HG03520 (cell line): ENCODE measurements at regions not wholly inside any gene's neighbourhood (a gene's known extent, or its start where the extent isn't known, plus 50 kb on each side); places are given as distances from the start of the nearest gene placed in this dataset.

ENCODE experiments used
- ATAC-seq: cut with Tn5 transposase; IDR thresholded peaks from one replicate; pipeline ENCODE4 v1.9.1; 2021; ENCODE audit warnings: mild to moderate bottlenecking, moderate library complexity; ENCODE audit not compliant: unreplicated experiment

DNA sequence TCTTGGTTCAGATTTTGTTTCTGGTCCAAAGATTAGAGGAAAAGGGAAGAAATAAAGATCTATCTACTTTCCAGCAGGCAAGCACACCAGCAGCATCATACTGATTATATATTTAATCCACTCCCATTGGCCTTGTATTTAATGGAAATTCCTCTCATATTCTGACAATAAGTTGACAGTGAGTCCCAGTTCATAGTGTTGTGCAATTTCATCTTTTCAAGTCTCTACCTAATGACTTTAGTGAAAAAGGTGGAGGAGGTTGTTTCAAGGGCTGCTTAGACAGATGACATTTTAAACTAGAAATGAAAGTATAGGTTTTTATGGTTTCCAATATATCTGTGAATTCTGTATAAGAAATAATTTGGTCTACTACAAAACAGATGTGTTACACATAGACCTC, 298.6 kb downstream of the PABPC4L start:
- ATAC-seq, result no peak

DNA sequence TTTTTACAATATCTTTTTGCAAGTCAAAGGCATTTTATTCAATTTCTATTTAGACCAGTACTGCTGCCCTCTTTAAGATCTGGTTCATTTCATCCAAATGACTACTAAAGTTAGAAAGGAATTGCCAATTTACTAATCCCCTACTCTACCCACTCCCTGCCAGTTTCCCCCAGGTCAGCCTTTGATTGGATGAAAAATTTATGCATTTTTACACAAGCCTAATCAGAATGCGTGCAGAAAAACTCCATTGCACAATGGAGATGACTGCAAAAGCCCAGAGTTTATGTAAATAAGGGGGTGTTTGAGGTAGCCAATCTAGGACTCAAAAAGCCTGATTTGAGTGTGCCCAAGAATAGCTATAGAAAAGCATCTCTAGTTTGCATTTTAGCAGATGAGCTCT, 310.6 kb downstream of the PABPC4L start:
- no peak for ATAC-seq

DNA sequence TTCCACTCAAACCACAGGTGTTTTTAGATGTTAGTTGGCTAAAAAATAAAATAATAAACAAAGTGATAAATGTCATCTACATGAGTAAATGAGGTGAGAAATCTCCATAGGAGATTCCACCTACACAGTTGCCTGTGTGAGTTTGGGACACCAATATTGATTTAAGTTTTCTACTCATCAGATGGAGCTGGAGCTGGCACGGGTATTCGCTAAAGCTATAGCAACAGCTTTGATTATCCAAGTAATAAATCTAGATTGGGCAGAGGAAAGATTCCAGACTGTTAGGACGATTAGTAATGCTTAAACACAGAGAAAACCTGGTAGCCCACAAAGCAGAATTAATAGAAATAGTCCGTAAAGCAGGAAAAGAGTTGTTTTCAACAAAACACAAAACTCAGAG, 313.9 kb downstream of the PABPC4L start:
- no peak for ATAC-seq

DNA sequence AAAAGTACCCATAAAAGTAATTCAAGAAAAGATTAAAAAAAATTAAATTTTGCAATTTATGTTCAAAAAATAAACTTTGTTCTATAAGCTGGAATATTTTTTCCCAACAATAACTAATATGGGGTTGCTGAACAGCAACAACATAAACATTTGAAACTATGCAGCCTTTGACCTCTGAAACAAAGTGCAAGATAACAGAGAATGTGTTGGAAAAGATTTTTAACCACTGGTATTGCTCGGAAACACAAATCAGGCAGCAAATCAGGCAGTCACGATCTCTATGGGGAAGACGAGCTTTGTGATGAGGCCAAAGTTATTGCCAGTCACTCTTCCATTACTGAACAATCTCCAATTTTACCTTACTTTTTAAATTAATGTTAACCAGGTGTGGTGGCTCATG, 332.1 kb downstream of the PABPC4L start:
- no peak for ATAC-seq

DNA sequence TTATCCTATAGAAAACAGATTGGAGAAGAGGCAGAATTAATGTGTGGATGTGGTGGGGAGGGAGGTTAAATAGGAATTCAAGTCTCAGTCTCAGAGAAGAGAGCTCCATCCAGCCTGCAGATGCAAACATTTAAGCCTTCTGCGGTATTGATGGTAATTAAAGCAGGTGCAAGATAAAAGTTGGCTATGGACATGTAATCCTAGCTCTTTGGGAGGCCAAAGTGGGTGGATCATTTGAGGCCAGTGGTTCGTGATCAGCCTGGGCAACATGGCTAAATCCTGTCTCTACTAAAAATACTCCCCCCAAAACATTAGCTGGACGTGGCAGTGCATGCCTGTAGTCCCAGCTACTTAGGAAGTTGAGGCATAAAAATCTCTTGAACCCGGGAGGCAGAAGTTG, 332.7 kb downstream of the PABPC4L start:
- no peak for ATAC-seq

DNA sequence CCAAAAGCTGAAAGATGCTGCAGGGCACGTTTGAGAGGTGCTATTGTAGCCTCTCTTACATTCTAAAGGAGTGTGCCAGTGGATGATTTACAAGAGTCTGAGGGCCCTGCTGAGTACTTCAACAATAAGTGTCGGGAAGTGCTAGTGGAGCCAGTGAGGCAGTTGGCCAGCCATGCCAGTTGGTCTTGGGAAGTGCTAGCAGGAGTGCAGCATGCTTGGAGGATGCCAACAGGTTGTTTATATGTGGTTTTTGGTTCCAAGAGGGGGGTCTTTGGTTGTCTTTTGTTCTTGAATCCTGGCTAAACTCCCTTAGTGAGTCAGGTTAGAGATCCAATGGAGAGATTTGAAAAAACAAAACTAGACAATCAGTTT, 335.3 kb downstream of the PABPC4L start:
- ATAC-seq, result no peak

DNA sequence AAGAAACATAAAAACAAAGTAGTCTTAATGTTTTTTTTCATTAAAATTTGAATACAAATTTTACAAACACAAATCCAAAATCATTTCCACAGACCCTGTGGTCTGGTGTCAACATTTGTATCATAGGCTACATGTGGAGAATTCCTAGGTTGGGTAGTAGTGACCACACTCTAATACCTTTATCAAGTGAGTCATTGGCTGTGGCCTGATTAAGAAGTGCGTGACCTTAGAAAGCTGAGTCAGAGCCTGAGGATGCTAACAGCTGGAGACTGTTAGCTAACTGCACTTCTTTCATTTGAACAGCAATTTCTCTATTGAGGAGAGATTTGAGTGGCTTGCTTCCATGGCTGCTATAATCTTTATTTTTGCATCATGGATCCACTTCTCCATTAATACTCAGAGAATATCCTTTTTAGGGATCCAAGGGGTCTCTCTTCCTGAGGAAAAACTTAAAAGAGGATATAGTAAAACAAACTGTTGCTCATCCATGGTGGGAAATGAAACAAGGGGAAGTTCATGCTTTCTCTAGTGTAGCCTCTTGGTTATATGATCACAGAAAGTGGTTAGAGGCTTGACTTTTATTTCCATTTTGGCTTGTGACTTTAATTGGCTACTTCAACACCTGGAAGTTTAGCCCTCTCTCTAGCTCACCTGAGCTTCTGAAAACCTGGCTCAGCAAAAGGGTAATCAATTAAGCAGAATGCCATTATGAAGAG, 335.8 kb downstream of the PABPC4L start:
- no peak for ATAC-seq

DNA sequence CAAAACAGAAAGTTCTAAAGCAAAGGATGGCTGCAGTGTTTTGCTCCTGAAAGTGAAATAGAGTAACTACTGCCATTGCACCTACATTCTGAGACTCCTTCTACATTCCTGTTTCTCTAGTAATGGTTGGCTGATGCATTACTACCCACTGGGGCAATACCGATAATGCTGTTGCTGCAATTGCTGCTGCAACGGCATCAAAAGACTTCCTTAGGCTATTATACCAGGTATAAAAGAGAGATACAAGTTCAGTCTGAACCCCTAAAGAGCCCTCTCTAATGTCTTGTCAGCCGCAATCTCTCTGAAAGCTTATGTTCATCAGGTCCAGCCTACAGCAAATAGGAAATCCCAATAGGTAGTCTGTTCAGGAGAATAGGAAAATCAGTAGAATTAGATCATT, 338.4 kb downstream of the PABPC4L start:
- no peak for ATAC-seq

DNA sequence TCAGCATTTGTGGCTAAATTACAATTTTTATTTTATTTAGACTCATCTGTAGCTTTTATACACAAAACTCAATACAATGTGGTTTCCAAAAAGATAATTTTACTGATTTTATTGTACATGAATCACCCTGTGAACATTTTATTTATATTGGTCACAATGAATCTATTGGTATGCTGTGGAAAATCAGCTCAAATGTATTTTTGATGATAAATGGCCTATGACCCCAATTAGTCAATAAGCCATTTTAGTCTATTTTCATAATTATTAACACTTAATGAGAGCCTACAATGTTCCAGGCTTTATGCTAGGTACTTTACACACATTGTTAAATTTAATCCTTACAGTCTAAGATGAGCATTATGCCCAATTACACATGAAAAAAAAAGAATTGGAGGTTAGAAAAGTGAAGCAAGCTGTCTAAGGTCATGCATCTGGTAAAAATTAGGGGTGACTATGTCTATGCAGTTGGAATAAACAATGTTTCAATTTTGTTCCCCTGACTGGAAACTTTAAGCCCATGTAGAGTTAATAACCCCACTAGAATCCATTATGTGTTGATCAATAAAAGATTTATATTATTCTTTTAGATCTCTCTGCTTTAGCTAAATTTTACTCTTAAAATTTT, 344.7 kb downstream of the PABPC4L start:
- no peak for ATAC-seq

DNA sequence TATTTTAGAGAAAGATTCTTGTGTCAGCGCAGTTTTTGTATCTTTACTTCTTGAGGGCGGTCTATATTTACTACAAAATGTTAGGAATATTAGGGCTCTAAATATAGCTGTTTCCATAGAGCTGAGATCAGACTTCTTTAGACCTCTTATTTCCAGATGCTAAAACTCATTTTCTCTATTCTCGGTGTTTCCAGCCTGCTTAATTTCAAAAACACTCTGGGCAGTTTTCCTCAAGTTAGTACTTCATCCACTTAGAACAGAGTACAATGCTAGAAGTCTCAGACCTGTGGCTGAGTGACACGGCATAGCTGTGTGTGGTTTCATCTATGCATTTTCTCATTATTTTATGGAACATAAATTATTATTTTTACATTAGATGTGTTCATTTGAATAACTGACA, 346.6 kb downstream of the PABPC4L start:
- ATAC-seq, result no peak

DNA sequence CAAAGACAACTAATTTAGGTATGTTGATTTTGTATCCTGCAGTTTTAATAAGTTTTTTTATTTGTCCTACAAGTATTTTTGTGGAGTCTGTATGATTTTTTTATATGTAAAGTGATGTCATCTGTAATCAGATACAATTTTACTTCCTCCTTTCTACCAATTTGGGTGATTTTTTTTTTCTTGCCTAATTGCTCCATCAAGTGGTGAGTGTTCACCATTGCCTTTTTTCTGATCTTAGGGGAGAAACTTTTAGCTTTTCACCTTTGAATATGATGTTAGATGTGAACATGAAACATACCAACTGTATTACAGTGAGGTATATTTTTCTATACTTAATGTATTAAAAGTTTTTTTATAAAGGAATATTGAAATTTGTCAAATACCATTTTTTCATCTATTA, 362.3 kb downstream of the PABPC4L start:
- ATAC-seq, result no peak

DNA sequence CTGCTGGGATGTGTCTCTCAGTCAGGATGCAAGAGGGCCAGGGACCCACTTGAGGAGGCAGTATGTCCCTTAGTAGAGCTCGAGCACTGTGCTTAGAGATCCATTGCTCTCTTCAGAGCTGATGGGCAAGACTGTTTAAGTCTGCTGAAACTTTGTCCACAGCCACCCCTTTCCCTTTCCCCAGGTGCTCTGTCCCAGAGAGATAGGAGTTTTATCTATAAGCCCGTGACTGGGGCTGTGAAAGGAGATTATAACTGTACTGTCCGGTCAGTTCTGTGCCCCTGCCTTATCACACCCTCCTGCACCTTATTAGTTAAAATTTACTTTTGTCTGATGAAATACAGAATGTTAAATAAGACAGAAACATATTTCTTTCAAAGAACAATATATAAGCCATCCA, 378.4 kb downstream of the PABPC4L start:
- ATAC-seq, result no peak

DNA sequence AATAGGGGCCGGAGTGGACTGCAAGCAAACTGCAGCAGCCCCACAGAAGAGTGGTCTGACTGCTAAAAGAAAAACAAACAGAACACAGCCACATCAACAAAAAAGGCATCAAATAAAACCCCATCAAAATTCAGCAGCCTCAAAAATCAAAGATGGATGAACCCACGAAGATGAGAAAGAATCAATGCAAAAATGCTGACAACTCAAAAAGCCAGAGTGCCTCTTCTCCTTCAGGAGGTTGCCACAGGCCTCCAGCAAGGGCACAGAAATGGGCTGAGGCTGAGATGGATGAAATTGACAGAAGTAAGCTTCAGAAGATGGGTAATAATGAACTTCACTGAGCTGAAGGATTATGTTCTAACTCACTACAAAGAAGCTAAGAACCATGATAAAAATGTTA, 388.6 kb downstream of the PABPC4L start:
- ATAC-seq, result no peak

DNA sequence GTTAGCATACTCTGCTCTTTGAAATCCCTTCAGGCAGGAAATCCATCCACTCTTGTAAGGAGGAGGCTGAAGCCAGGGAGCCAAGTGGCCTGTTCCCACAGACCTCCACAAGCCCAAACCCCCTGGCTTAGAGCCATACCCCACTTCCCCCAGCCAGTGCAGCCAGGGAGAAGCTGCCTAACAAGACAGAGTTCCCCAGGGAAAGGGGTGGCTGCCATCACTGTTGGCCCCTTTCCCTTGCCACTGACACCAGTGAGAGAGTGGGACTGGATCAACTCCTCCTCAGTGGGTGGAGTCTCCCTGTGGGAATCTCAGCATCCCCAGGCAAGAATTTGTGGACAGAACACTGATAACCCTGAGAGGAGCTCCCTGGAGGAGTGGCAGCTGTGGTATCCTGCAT, 389.4 kb downstream of the PABPC4L start:
- no peak for ATAC-seq

DNA sequence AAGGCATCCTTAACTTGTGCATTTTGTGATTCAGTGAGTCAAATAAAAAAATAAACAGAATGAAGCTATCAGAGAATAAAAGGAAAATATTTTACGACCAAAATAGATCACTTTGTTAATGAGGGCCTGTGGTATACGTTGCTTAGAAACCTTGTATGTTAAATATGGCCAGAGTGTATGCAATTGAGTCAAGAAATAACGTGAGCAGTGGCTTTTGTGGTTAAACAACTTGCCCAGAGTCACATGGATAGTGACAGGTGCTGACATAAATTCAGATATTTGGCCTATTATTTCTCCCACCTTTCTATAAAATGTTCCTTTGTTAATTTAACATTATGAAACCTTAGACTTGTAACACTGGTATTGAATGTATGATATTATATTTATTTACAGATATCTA, 393.4 kb downstream of the PABPC4L start:
- no peak for ATAC-seq

DNA sequence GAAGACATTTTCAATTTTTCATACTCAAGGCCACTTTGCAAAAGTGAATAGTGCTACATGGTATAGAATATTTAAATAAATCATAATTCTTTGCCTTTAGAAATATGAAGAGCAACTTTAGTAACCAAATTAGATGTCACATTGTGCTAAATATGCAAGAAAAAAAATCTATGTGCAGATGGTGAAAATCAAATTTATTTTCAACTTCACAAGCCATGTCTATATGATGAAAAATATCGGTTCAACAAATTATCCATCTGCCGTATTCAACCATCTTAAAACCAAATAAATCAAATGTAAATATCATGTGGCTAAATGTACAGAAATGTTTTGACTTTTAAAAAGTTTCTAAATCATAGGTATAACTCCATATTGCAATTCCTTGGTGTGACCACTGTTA, 398.2 kb downstream of the PABPC4L start:
- ATAC-seq, result no peak

DNA sequence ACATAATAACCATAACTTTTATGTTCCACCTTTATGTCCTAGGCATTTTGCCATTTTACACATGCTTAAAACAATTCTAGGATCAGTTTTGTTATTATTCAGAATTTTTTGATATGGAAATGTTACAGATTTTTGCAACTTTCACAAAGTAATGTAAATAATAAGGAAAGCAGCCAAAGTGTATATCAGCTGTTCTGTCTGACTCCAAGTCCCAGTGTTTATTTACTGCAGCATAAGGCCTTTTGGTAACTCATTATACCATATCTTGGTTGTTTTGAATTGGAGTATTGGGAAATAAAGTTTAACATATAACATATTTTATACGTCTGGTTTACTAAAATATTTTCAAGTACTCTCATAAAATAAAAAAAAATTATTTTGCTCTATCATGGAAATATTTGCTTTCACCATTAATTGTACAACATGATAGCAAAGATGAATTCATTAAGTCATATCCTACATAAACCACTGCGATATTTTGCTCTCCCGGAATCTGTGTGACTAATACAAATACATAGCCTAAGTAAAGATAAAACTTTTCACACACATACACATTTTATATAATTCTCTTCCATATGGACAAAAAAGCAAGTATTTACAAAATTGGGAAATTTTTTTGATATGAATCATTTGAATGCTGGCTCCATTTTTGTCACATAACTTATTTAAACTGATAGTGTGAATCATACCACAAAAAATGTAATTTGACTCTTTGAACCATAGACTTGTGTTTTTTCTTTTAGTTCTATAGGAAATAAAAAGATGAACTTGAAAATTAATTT, 399.0 kb downstream of the PABPC4L start:
- no peak for ATAC-seq

DNA sequence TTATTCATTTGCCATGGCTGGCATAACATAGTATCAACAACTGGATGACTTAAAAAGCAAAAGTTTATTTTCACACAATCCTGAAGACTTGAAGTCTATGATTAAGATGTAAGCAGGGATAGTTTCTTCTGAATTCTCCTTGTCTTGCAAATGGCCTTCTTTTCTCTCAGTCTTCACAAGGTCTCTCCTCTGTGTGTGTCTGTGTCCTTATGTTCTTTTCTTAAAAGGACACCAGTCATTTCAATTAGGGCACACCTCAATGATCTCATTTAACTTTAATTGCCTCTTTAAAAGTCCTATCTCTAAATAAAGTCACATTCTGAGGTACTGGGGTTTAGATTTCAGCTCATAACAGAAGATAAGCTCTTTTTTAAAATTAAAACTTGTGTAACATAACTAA, 399.7 kb downstream of the PABPC4L start:
- ATAC-seq, result no peak

DNA sequence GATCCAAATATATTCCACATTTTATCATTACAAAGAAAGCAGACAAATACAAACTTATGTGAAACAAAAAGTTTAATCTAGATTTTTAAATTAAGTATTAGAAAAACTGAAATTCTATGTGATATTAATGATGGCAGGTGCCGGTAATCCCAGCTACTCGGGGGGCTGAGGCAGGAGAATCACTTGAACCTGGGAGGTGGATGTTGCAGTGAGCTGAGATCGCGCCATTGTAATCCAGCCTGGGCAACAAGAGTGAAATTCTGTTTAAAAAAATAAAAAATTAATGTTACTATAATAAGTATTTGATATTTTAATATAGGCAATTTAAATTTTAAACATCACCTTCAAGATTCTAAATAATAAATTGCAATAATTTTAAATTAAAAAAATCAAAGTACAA, 400.6 kb downstream of the PABPC4L start:
- no peak for ATAC-seq

DNA sequence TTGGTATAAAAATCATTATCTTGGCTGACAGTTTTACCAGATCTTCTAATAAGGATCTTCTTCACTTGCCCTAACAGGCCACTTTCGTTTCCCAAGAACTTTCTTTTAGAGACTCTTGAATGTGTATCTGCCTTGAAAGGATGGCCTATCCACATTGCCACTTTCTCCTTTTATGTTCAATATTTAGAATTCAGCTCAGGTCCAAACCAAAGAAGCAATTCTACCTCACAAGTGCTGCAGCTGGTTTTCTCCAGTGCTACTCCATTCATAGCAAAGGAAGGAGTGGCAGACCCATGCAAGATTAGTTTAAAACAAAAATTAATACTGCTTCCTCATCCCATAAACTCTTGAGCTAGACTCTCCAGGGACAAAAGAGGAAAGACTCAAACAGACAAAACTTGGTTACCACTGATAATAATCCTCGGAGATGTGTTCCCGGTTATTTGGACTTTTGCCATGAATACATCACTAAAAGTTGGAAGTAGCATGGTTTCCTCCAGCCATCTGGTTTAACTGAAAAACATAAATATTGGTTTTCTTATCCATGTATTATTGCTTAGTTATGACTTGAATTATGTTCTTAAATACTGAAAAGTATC, 401.8 kb downstream of the PABPC4L start:
- no peak for ATAC-seq

DNA sequence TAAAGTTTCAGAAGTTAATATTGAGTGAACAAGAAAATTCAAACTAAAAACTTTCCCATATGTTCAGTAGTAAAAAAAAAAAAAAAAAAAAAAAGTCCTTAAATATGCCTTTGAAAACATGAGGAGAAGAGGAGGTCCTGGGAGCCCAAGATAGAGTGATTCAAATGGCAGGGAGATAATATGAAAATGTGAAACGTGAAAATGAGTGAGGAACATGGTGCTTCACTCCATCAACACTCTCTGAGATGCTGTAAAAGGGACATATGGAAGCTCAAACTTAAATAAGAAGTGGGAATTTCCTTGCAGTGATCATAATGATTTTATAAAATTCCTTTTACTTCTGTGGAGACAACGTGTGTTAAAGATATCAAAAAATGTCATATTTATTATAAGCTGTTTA, 423.9 kb downstream of the PABPC4L start:
- ATAC-seq, result no peak

DNA sequence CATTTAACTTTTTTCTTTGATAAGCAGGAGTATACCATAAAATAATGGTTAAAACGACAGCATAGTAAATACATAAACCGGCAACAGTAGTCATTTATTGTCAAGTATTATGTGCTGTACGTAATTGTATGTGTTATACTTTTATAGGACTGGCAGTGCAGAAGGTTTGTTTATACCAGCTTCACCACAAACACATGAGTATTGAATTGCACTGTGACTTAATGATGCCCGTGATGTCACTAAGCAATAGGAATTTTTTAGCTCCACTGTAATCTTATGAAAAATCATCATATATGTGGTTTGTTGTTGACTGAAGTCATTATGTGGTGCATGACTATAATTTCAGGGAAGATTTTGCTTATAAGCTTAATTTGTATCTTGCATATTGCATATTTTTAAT, 424.6 kb downstream of the PABPC4L start:
- ATAC-seq, result no peak
